HUES64 (cell line): ENCODE measurements at regions not wholly inside any gene's neighbourhood (a gene's known extent, or its start where the extent isn't known, plus 50 kb on each side); places are given as distances from the start of the nearest gene placed in this dataset.

ENCODE experiments used
- H3K27ac ChIP-seq: 2 replicates; pipeline ENCODE4 v1.7.0; 2013; ENCODE audit warnings: low read depth, low read length, inconsistent platforms
- H3K27me3 ChIP-seq: 2 replicates; pipeline ENCODE4 v1.6.1; 2013; ENCODE audit warnings: mild to moderate bottlenecking, low read length; ENCODE audit not compliant: insufficient read depth
- H3K36me3 ChIP-seq: 2 replicates; pipeline ENCODE4 v1.6.1; 2013; ENCODE audit warnings: mild to moderate bottlenecking, low read length; ENCODE audit not compliant: insufficient read depth
- H3K4me1 ChIP-seq: 2 replicates; pipeline ENCODE4 v1.6.1; 2013; ENCODE audit warnings: mild to moderate bottlenecking, low read length, moderate library complexity; ENCODE audit not compliant: insufficient read depth
- H3K4me3 ChIP-seq: 2 replicates; pipeline ENCODE4 v1.5.1; 2013; ENCODE audit warnings: mild to moderate bottlenecking, low read length, moderate library complexity
- H3K9ac ChIP-seq: 2 replicates; pipeline ENCODE4 v1.6.1; 2013; ENCODE audit warnings: mild to moderate bottlenecking, low read depth, low read length
- H3K9me3 ChIP-seq: 2 replicates; pipeline ENCODE4 v1.6.1; 2013; ENCODE audit warnings: low read depth, low read length; ENCODE audit not compliant: insufficient read depth
- WGBS: fragments of 150-250, 120-280 bp; methylation state at CpG from one replicate; pipeline ENCODE4 v1.1.7; 2013; ENCODE audit warnings: missing lambda C conversion rate; 5-methylcytosine and 5-hydroxymethylcytosine counted together

DNA sequence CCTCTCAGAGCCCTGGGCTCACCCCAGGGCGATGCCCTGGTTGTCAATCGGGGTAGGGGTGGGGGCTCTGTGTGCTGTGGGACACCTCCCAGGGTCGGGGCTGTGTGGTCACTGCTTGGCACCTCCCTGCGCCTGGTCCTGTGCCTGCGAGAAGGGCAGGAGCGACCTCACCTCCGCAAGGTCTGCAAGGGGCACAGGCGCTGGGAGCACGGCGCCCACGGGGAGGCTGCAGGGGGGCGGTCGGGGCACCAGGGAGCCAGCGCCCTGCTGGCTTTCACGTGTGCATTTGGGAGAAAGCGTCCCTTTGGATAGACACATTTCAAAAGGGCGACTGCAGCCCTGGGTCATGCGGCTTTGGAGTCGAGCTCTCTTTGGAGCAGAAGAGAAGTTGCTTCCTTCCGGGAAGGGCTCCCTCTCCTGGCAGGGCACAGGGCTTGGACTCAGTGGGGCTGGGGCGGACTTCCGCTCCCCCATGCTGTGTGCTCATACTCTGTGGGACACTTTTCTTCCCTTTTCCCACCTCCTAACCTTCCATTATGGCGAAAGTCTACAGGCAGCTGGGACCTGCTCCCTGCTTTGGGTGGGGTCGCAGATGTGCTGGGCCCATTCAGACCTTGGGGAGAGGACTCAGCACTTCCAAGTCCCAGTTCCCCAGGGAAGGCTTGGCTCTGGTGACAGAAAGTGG lies 52.9 kb upstream of the SLC28A3 start:
- H3K36me3 ChIP-seq = no peaks in the 10 kb centered on the region
- H3K4me1 ChIP-seq = no peaks in the 10 kb centered on the region; the same call in 1 of the 2 replicates
- no peaks in the 10 kb centered on the region for H3K9me3 ChIP-seq
- no peak overlapping the region for H3K4me3 ChIP-seq
- no peak overlapping the region for H3K9ac ChIP-seq
- no peaks in the 10 kb centered on the region for H3K27me3 ChIP-seq
- 96% methylated on average over 24 of the region's 24 CpGs for WGBS
- H3K27ac ChIP-seq = no peak overlapping the region

DNA sequence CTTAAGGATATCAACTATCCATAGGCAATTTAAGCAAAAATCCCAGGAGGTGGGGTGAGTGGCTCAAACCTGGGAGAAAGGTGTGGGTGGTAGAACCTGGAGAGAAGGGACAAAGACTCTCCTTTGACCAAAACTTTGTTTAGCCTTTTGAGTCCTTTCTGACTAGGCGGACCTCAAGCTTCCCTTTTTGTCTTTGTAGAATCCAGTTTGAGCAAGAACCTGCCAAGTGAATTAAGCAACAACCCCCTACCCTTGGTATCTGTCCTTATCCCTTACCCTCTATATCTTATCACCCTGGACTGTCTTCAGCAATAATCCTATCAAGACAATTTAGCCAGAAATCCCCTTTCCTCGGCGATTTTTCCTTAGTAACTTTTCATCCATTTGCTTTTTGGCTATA lies 53.5 kb upstream of the SLC28A3 start:
- no peak overlapping the region for H3K4me3 ChIP-seq
- 98% methylated on average over 3 of the region's 3 CpGs for WGBS
- no peak overlapping the region for H3K9ac ChIP-seq
- no peaks in the 10 kb centered on the region for H3K9me3 ChIP-seq
- H3K27ac ChIP-seq = no peak overlapping the region
- no peaks in the 10 kb centered on the region; the same call in 1 of the 2 replicates for H3K4me1 ChIP-seq
- no peaks in the 10 kb centered on the region for H3K36me3 ChIP-seq
- H3K27me3 ChIP-seq = no peaks in the 10 kb centered on the region

GRCh38 chr9:84397151-84397728 lies 56.7 kb upstream of the SLC28A3 start:
- Histone ChIP-seq H3K27ac (no peak overlapping the region), H3K36me3 (no peaks in the 10 kb centered on the region), H3K9me3 (no peaks in the 10 kb centered on the region), H3K27me3 (no peaks in the 10 kb centered on the region), H3K4me3 (no peak overlapping the region), H3K4me1 (no peaks in the 10 kb centered on the region; the same call in 1 of the 2 replicates), H3K9ac (no peak overlapping the region)
- 62% methylated on average over 13 of the region's 13 CpGs for WGBS

- 94% methylated on average over 8 of the region's 8 CpGs for WGBS
- Histone ChIP-seq H3K4me1 (no peaks in the 10 kb centered on the region; the same call in 1 of the 2 replicates), H3K9ac (no peak overlapping the region), H3K9me3 (no peaks in the 10 kb centered on the region), H3K27ac (no peak overlapping the region), H3K27me3 (no peaks in the 10 kb centered on the region), H3K36me3 (no peaks in the 10 kb centered on the region), H3K4me3 (no peak overlapping the region)
These were observed 57.3 kb upstream of the SLC28A3 start for GRCh38 chr9:84397822-84398221.

DNA sequence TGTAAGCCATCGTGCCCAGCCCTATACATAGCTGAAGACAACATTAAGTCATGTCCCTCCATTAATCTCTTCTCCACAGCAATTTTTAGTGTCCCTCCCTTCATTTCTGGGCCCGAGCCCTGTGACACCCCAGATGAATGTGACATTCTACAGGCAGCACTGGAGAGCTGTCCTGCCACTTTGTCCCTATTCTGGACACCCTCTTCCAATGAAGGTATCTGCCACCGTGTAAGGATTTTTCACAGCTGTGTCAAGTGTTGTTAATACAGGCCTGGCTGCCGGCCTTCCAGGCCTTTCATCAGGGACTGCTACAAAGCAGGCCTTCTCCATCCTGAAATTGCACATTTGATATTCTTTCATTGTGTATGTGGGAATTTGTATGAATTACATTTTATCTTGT lies 62.0 kb upstream of the SLC28A3 start:
- 96% methylated on average over 4 of the region's 4 CpGs for WGBS
- no peak overlapping the region for H3K27ac ChIP-seq
- no peaks in the 10 kb centered on the region for H3K27me3 ChIP-seq
- no peak overlapping the region for H3K4me3 ChIP-seq
- H3K9me3 ChIP-seq = no peaks in the 10 kb centered on the region
- H3K4me1 ChIP-seq = no peaks in the 10 kb centered on the region
- no peaks in the 10 kb centered on the region for H3K36me3 ChIP-seq
- H3K9ac ChIP-seq = no peak overlapping the region

- 86% methylated on average over 3 of the region's 3 CpGs for WGBS
- no peaks in the 10 kb centered on the region for H3K27me3 ChIP-seq
- H3K4me1 ChIP-seq = no peaks in the 10 kb centered on the region
- H3K36me3 ChIP-seq = no peaks in the 10 kb centered on the region
- no peak overlapping the region for H3K9ac ChIP-seq
- H3K27ac ChIP-seq = no peak overlapping the region
- H3K9me3 ChIP-seq = no peaks in the 10 kb centered on the region
- no peak overlapping the region for H3K4me3 ChIP-seq
These were observed 62.7 kb upstream of the SLC28A3 start for GRCh38 chr9:84403288-84403687.

- Histone ChIP-seq H3K27ac (no peak overlapping the region), H3K9me3 (no peaks in the 10 kb centered on the region), H3K9ac (no peak overlapping the region), H3K36me3 (no peaks in the 10 kb centered on the region), H3K27me3 (no peaks in the 10 kb centered on the region), H3K4me3 (no peak overlapping the region), H3K4me1 (no peaks in the 10 kb centered on the region)
- WGBS = 46% methylated on average over 8 of the region's 8 CpGs
These were observed 63.6 kb upstream of the SLC28A3 start for GRCh38 chr9:84404095-84404686.

DNA sequence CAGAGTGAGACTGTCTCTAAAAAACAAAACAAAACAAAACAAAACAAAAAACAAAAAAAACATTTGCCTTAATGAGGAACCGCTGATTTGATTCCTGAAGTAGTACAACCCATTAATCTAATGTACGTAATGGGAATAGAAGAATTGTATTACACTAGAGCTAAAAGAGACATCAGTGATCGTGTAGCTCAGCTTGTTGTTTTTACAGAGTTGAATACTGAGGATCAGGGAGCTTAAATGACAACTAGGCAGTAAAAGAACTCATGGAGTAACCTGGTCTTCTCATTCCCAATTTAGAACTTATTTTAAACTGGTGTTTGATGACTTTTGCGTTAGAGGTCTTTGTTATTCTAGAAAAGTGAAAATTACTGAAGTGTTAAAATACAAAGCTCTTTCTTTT lies 65.1 kb upstream of the SLC28A3 start:
- 88% methylated on average over 3 of the region's 4 CpGs for WGBS
- no peak overlapping the region for H3K27ac ChIP-seq
- no peaks in the 10 kb centered on the region for H3K27me3 ChIP-seq
- H3K9ac ChIP-seq = no peak overlapping the region
- no peaks in the 10 kb centered on the region for H3K36me3 ChIP-seq
- no peaks in the 10 kb centered on the region for H3K9me3 ChIP-seq
- no peaks in the 10 kb centered on the region for H3K4me1 ChIP-seq
- H3K4me3 ChIP-seq = no peak overlapping the region

GRCh38 chr9:84408416-84408815 lies 67.9 kb upstream of the SLC28A3 start:
- Histone ChIP-seq H3K4me1 (no peaks in the 10 kb centered on the region), H3K27ac (no peak overlapping the region), H3K4me3 (no peak overlapping the region), H3K9ac (no peak overlapping the region), H3K9me3 (no peaks in the 10 kb centered on the region), H3K27me3 (no peaks in the 10 kb centered on the region), H3K36me3 (no peaks in the 10 kb centered on the region)
- 98% methylated on average over 34 of the region's 34 CpGs for WGBS

DNA sequence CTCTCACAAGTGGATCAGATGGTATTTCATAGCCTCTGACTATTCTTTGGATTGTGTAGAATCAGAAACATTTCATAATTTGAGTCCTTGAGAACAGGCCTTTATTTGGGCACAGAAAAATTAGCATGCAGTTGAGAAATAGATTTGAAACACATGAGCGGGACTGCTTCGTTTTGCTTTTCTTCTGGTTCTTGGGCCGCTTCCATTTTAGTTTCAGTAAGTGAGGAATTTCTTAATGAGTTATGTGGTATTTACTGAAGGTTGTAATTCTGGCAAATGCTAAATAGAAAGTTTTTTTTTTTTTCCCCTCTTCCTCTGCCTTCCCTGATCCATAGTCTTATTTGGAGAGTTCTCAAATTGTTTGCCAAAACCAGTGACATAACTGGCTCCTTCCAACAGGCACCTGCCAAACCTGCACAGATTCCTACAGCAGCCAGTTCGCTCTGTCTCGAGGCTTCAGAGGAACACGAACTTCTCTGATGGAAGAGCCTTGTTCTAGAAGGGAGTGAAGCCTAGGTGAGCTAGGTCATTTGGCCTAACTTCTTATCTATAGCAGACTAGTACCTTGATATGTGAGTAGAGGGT lies 71.2 kb upstream of the SLC28A3 start:
- no peak overlapping the region for H3K9ac ChIP-seq
- H3K36me3 ChIP-seq = no peaks in the 10 kb centered on the region
- 92% methylated on average over 6 of the region's 6 CpGs for WGBS
- H3K27me3 ChIP-seq = no peaks in the 10 kb centered on the region
- no peaks in the 10 kb centered on the region for H3K4me1 ChIP-seq
- H3K4me3 ChIP-seq = no peak overlapping the region
- H3K9me3 ChIP-seq = no peaks in the 10 kb centered on the region
- no peak overlapping the region for H3K27ac ChIP-seq

DNA sequence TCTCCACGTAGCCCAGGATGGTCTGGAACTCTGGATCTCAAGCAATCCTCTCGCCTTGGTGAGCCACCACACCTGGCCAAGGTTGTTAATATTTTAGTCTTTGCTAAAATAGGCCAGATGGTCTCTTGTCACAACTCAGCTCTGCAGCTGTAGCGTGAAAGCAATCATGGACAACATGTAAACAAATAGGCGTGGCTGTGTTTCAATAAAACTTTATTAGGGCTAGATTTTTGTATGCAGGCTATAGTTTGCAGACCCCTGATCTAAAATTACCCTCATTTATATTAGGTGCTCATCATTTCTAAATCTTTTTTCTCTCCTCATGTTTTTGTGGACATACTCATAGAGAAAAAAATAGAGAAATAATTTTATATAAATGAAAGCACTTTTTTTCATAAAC lies 72.1 kb upstream of the SLC28A3 start:
- Histone ChIP-seq H3K36me3 (no peaks in the 10 kb centered on the region), H3K9me3 (no peaks in the 10 kb centered on the region), H3K27me3 (no peaks in the 10 kb centered on the region), H3K4me3 (no peak overlapping the region), H3K9ac (no peak overlapping the region), H3K27ac (no peak overlapping the region), H3K4me1 (no peaks in the 10 kb centered on the region)
- 97% methylated on average over 4 of the region's 4 CpGs for WGBS
